CD14-positive monocyte (primary cell): ENCODE measurements at regions not wholly inside any gene's neighbourhood (a gene's known extent, or its start where the extent isn't known, plus 50 kb on each side); places are given as distances from the start of the nearest gene placed in this dataset.

Experiments
- DNase-seq, 3 donors: peaks; one replicate each; pipeline ENCODE4 v3.0.0-alpha.2; 2011 to 2022
- H2AFZ ChIP-seq: 2 replicates; pipeline ENCODE4 v1.6.0; 2012; ENCODE audit warnings: mild to moderate bottlenecking, low read depth, low read length, inconsistent platforms; ENCODE audit not compliant: insufficient read depth, poor library complexity, severe bottlenecking
- H3K27ac ChIP-seq, 2 donors: 1 replicate in 1 of 2; 2 replicates in 1 of 2; pipeline ENCODE4 v1.5.1; 2012 to 2013; ENCODE audit warnings: low read length in 2 of 2, control low read depth in 1 of 2, inconsistent platforms in 1 of 2, low read depth in 1 of 2, mild to moderate bottlenecking in 1 of 2
- H3K27me3 ChIP-seq, 2 donors: one replicate each; pipeline versions ENCODE4 v1.6.0 to v1.6.1; 2011 to 2013; ENCODE audit warnings: low read length in 2 of 2; ENCODE audit not compliant: control insufficient read depth in 2 of 2, insufficient read depth in 2 of 2
- H3K36me3 ChIP-seq, 2 donors: replicated peaks in 1 of 2; 1 replicate in 1 of 2; 2 replicates in 1 of 2; pipeline versions ENCODE4 v1.5.1 to v1.6.1; 2012 to 2013; ENCODE audit warnings: low read length in 2 of 2, control low read depth in 1 of 2, inconsistent platforms in 1 of 2, mild to moderate bottlenecking in 1 of 2; ENCODE audit not compliant: insufficient read depth in 2 of 2, control insufficient read depth in 1 of 2
- H3K4me1 ChIP-seq, 2 donors: 1 replicate in 1 of 2; 2 replicates in 1 of 2; pipeline versions ENCODE4 v1.5.1 to v1.6.1; 2012 to 2013; ENCODE audit warnings: low read length in 2 of 2, control low read depth in 1 of 2, inconsistent platforms in 1 of 2, mild to moderate bottlenecking in 1 of 2, moderate library complexity in 1 of 2; ENCODE audit not compliant: insufficient read depth in 2 of 2, control insufficient read depth in 1 of 2
- H3K4me2 ChIP-seq: replicated peaks from 2 replicates; pipeline ENCODE3; 2012; ENCODE audit warnings: low read length, moderate library complexity, mild to moderate bottlenecking; ENCODE audit not compliant: poor library complexity, severe bottlenecking; ENCODE audit errors: extremely low read depth
- H3K4me3 ChIP-seq, 3 experiments: fragments of 200-600 bp in 1 of 3; sonication (generic) in 1 of 3; replicated peaks in 1 of 3; 1 replicate in 2 of 3; 2 replicates in 1 of 3; pipeline ENCODE4 v1.5.1; 2011 to 2013; ENCODE audit warnings: low read length in 3 of 3, mild to moderate bottlenecking in 3 of 3, control low read depth in 2 of 3, low read depth in 2 of 3, inconsistent platforms in 1 of 3, moderate library complexity in 1 of 3
- H3K79me2 ChIP-seq: 2 replicates; pipeline ENCODE4 v1.6.0; 2012; ENCODE audit warnings: mild to moderate bottlenecking, control low read depth, inconsistent platforms, low read length, moderate library complexity; ENCODE audit not compliant: insufficient read depth
- H3K9ac ChIP-seq: 2 replicates; pipeline ENCODE4 v1.6.0; 2017; ENCODE audit warnings: low read length, mild to moderate bottlenecking; ENCODE audit not compliant: insufficient read depth, poor library complexity, severe bottlenecking
- H3K9me3 ChIP-seq, 2 donors: replicated peaks in 1 of 2; 1 replicate in 1 of 2; 2 replicates in 1 of 2; pipeline versions ENCODE4 v1.5.1 to v1.6.1; 2012 to 2013; ENCODE audit warnings: low read length in 2 of 2, control low read depth in 1 of 2; ENCODE audit not compliant: control insufficient read depth in 1 of 2, insufficient read depth in 1 of 2
- H4K20me1 ChIP-seq: 2 replicates; pipeline ENCODE4 v1.6.0; 2012; ENCODE audit warnings: mild to moderate bottlenecking, low read length, control low read depth, moderate library complexity; ENCODE audit not compliant: insufficient read depth
- H3K27ac Mint-ChIP-seq, 7 donors: one replicate each; pipeline ENCODE4 v1.8.0; 2020; ENCODE audit warnings: mild to moderate bottlenecking in 7 of 7, mixed read lengths in 7 of 7, moderate library complexity in 6 of 7, inconsistent platforms in 2 of 7
- H3K27me3 Mint-ChIP-seq, 3 donors: one replicate each; pipeline ENCODE4 v1.8.0; 2021 to 2022; ENCODE audit warnings: low read depth in 3 of 3, mild to moderate bottlenecking in 3 of 3, mixed read lengths in 3 of 3, moderate library complexity in 3 of 3, inconsistent platforms in 1 of 3
- H3K36me3 Mint-ChIP-seq, 2 donors: one replicate each; pipeline ENCODE4 v1.8.0; 2020; ENCODE audit warnings: mixed read lengths in 2 of 2, inconsistent platforms in 1 of 2, mild to moderate bottlenecking in 1 of 2
- H3K4me1 Mint-ChIP-seq: one replicate; pipeline ENCODE4 v1.8.0; 2020; ENCODE audit warnings: mild to moderate bottlenecking, mixed read lengths
- H3K4me3 Mint-ChIP-seq, 2 donors: one replicate each; pipeline ENCODE4 v1.8.0; 2020; ENCODE audit warnings: mild to moderate bottlenecking in 2 of 2, mixed read lengths in 2 of 2, moderate library complexity in 1 of 2
- H3K9me3 Mint-ChIP-seq, 7 donors: one replicate each; pipeline ENCODE4 v1.8.0; 2020 to 2022; ENCODE audit warnings: mixed read lengths in 7 of 7, mild to moderate bottlenecking in 6 of 7, moderate library complexity in 6 of 7, inconsistent platforms in 2 of 7
- CTCF ChIP-seq: fragments of 200-600 bp; IDR thresholded peaks from one replicate; pipeline ENCODE4 v1.8.0; 2022; ENCODE audit warnings: antibody characterized with exemption, mild to moderate bottlenecking
- WGBS: methylation state at CpG from one replicate; pipeline ENCODE4 v1.1.5; 2013; ENCODE audit warnings: missing lambda C conversion rate; ENCODE audit not compliant: insufficient coverage; 5-methylcytosine and 5-hydroxymethylcytosine counted together
- intact Hi-C, 2 donors: fragments of 100-400 bp; cut with micrococcal nuclease; formaldehyde crosslinking; loops; one replicate each; pipeline versions ENCODE4 v1.15.0 to v1.15.1; 2023

GRCh38 chr20:37457921-37458320 lies 63.1 kb upstream of the NNAT start:
- H3K27ac Mint-ChIP-seq, result no peak overlapping the region
- 100% methylated on average over 2 of the region's 2 CpGs for WGBS
- no peaks in the 10 kb centered on the region for H3K36me3 Mint-ChIP-seq
- H3K36me3 ChIP-seq, result no peaks in the 10 kb centered on the region
- no peaks in the 10 kb centered on the region for H4K20me1 ChIP-seq
- no peak overlapping the region for H3K27ac ChIP-seq
- H3K27me3 ChIP-seq, result no peaks in the 10 kb centered on the region
- peaks cover 0 to 36% of the 10 kb centered on the region in 2 donors for H3K9me3 ChIP-seq
- H3K79me2 ChIP-seq, result no peaks in the 10 kb centered on the region
- H3K4me1 Mint-ChIP-seq, result no peaks in the 10 kb centered on the region
- intact Hi-C loops, result no loop called here
- H2AFZ ChIP-seq, result no peak overlapping the region
- H3K4me2 ChIP-seq, result no peak overlapping the region
- peaks cover 18 to 55% (median 46%) of the 10 kb centered on the region in 7 donors for H3K9me3 Mint-ChIP-seq
- no peak overlapping the region for H3K4me3 Mint-ChIP-seq
- no peaks in the 10 kb centered on the region for H3K4me1 ChIP-seq
- TF ChIP-seq CTCF, result no peak
- H3K4me3 ChIP-seq, result no peak overlapping the region
- no peak overlapping the region for H3K9ac ChIP-seq
- DNase-seq, result no peak
- H3K27me3 Mint-ChIP-seq, result peaks cover 9 to 18% (median 17%) of the 10 kb centered on the region in 3 donors

- Histone ChIP-seq H3K27me3 (no peaks in the 10 kb centered on the region), H2AFZ (no peak overlapping the region), H3K4me3 (no peak overlapping the region), H3K9me3 (peaks cover 0 to 36% of the 10 kb centered on the region in 2 donors), H3K36me3 (no peaks in the 10 kb centered on the region), H4K20me1 (no peaks in the 10 kb centered on the region), H3K27ac (no peak overlapping the region), H3K4me2 (no peak overlapping the region), H3K9ac (no peak overlapping the region), H3K4me1 (no peaks in the 10 kb centered on the region), H3K79me2 (no peaks in the 10 kb centered on the region)
- Mint-ChIP-seq H3K4me1 (no peaks in the 10 kb centered on the region), H3K9me3 (peaks cover 18 to 54% (median 45%) of the 10 kb centered on the region in 7 donors), H3K27me3 (peaks cover 9 to 13% (median 13%) of the 10 kb centered on the region in 3 donors), H3K4me3 (no peak overlapping the region), H3K36me3 (no peaks in the 10 kb centered on the region), H3K27ac (no peak overlapping the region)
- no peak for DNase-seq
- intact Hi-C loops, result no loop called here
- 85% methylated on average over 2 of the region's 3 CpGs for WGBS
- no peak for TF ChIP-seq CTCF
Observed at GRCh38 chr20:37458761-37459160, 62.3 kb upstream of the NNAT start.
